PC-3 (cell line): ENCODE measurements at regions not wholly inside any gene's neighbourhood (a gene's known extent, or its start where the extent isn't known, plus 50 kb on each side); places are given as distances from the start of the nearest gene placed in this dataset.

Source experiments
- ATAC-seq: fragments of 200-7000 bp; cut with Tn5 transposase; 2 replicates; pipeline ENCODE4 v1.9.1; 2020; ENCODE audit warnings: mild to moderate bottlenecking, moderate library complexity
- BruUV-seq: library from RNA; stranded (reverse); fragments of 400-500 nt; replicated peaks from 2 replicates; lab custom pipeline; 2021; lab: Mats Ljungman, UMichigan
- CTCF ChIA-PET: fragments of 300-600 bp; sonication (Branson Sonifier 250); formaldehyde crosslinking; loops from one replicate; lab custom pipeline; 2022; ENCODE audit warnings: antibody characterized with exemption; lab: Charles Lee
- POLR2A ChIA-PET: fragments of 300-600 bp; sonication (Branson Sonifier 250); formaldehyde crosslinking; loops from one replicate; lab custom pipeline; 2022; ENCODE audit warnings: antibody characterized with exemption; ENCODE audit not compliant: unreplicated experiment; lab: Charles Lee
- DNase-seq: peaks from one replicate; pipeline ENCODE4 v3.0.0-alpha.2; 2015
- H2AFZ ChIP-seq: fragments of 300-600 bp; sonication (generic); 2 replicates; pipeline ENCODE4 v1.6.0; 2016; ENCODE audit warnings: antibody characterized with exemption, low read length
- H3F3A ChIP-seq: fragments of 300-600 bp; sonication (generic); one replicate; pipeline ENCODE4 v1.6.0; 2017; ENCODE audit warnings: antibody characterized with exemption, low read length, control low read depth, mild to moderate bottlenecking; ENCODE audit not compliant: unreplicated experiment
- H3K27ac ChIP-seq: fragments of 300-600 bp; sonication (generic); 2 replicates; pipeline ENCODE4 v1.5.1; 2016; ENCODE audit warnings: mild to moderate bottlenecking, low read length
- H3K27me3 ChIP-seq: fragments of 300-600 bp; sonication (generic); 2 replicates; pipeline ENCODE4 v1.6.1; 2016; ENCODE audit warnings: low read length, mixed read lengths
- H3K36me3 ChIP-seq: fragments of 300-600 bp; sonication (generic); 2 replicates; pipeline ENCODE4 v1.6.1; 2016; ENCODE audit warnings: low read depth, mixed run types, low read length, mixed read lengths
- H3K4me1 ChIP-seq: fragments of 300-600 bp; sonication (generic); 2 replicates; pipeline ENCODE4 v1.5.1; 2016; ENCODE audit warnings: low read length; ENCODE audit not compliant: insufficient read depth
- H3K4me2 ChIP-seq: fragments of 300-600 bp; sonication (generic); 2 replicates; pipeline ENCODE4 v1.6.0; 2016; ENCODE audit warnings: low read length
- H3K4me3 ChIP-seq: fragments of 300-600 bp; sonication (generic); 2 replicates; pipeline ENCODE4 v1.5.1; 2016; ENCODE audit warnings: mild to moderate bottlenecking, low read length, mixed read lengths
- H3K79me2 ChIP-seq: fragments of 300-600 bp; sonication (generic); 2 replicates; pipeline ENCODE4 v1.6.1; 2017; ENCODE audit warnings: low read length, mixed read lengths
- H3K9ac ChIP-seq: fragments of 300-600 bp; sonication (generic); 2 replicates; pipeline ENCODE4 v1.6.0; 2016; ENCODE audit warnings: mild to moderate bottlenecking, low read length
- H3K9me2 ChIP-seq: fragments of 300-600 bp; sonication (generic); replicated peaks from 2 replicates; pipeline ENCODE4 v1.6.1; 2016; ENCODE audit warnings: mixed run types, low read length, mixed read lengths
- H3K9me3 ChIP-seq: fragments of 300-600 bp; sonication (generic); 2 replicates; pipeline ENCODE4 v1.6.1; 2016; ENCODE audit warnings: low read length, mixed read lengths
- H4K20me1 ChIP-seq: fragments of 300-600 bp; sonication (generic); 2 replicates; pipeline ENCODE4 v1.6.1; 2016; ENCODE audit warnings: low read length, mixed read lengths
- CTCF ChIP-seq: fragments of 300-600 bp; sonication (generic); conservative IDR thresholded peaks from 2 replicates; pipeline ENCODE4 v1.5.1; 2017; ENCODE audit warnings: antibody characterized with exemption, low read depth, mild to moderate bottlenecking, low read length
- EZH2 ChIP-seq: fragments of 300-600 bp; sonication (generic); IDR thresholded peaks from one replicate; pipeline ENCODE4 v1.6.1; 2017; ENCODE audit warnings: antibody characterized with exemption, mild to moderate bottlenecking, low read length; ENCODE audit not compliant: unreplicated experiment
- EZH2phosphoT487 ChIP-seq: fragments of 300-600 bp; sonication (generic); IDR thresholded peaks from 2 replicates; pipeline ENCODE4 v1.6.1; 2018; ENCODE audit warnings: mild to moderate bottlenecking, antibody characterized with exemption, low read length, borderline replicate concordance
- intact Hi-C: fragments of 100-400 bp; cut with micrococcal nuclease; formaldehyde crosslinking; loops from 2 replicates; pipeline ENCODE4 v1.9.0; 2023

GRCh38 chr11:128022007-128022368, 565.4 kb downstream of the ETS1 start:
- BruUV-seq: no TSS peak
- Histone ChIP-seq H2AFZ (no peak overlapping the region), H3K79me2 (no peaks in the 10 kb centered on the region), H3K4me3 (no peak overlapping the region), H3K9me2 (no peaks in the 10 kb centered on the region), H3K9me3 (no peaks in the 10 kb centered on the region), H3K27me3 (peaks cover 40% of the 10 kb centered on the region), H4K20me1 (no peaks in the 10 kb centered on the region), H3K4me1 (peaks cover 13% of the 10 kb centered on the region), H3K4me2 (no peak overlapping the region), H3K36me3 (no peaks in the 10 kb centered on the region), H3F3A (no peaks in the 10 kb centered on the region), H3K27ac (no peak overlapping the region), H3K9ac (no peak overlapping the region)
- ChIA-PET CTCF (no interaction called here), POLR2A (no interaction called here)
- DNase-seq (peak; percentile 39), ATAC-seq (no peak)
- intact Hi-C loops: no loop called here
- TF ChIP-seq EZH2phosphoT487 (no peak), CTCF (no peak), EZH2 (no peak)

- H3K4me2 ChIP-seq: no peak overlapping the region
- no peak overlapping the region for H3K4me3 ChIP-seq
- H3K36me3 ChIP-seq: no peaks in the 10 kb centered on the region
- no peaks in the 10 kb centered on the region for H3K9me2 ChIP-seq
- no peak overlapping the region for H3K27ac ChIP-seq
- no peak for TF ChIP-seq EZH2
- TF ChIP-seq CTCF: peak; percentile 46
- intact Hi-C loops: no loop called here
- ATAC-seq (no peak), DNase-seq (no peak)
- H3F3A ChIP-seq: no peaks in the 10 kb centered on the region
- POLR2A ChIA-PET: no interaction called here
- BruUV-seq: no TSS peak
- CTCF ChIA-PET: no interaction called here
- H3K27me3 ChIP-seq: peaks cover 41% of the 10 kb centered on the region
- no peaks in the 10 kb centered on the region for H3K79me2 ChIP-seq
- H3K4me1 ChIP-seq: peaks cover 9% of the 10 kb centered on the region
- no peaks in the 10 kb centered on the region for H4K20me1 ChIP-seq
- no peak overlapping the region for H2AFZ ChIP-seq
- H3K9ac ChIP-seq: no peak overlapping the region
- no peaks in the 10 kb centered on the region for H3K9me3 ChIP-seq
Observed at GRCh38 chr11:128021349-128022006, 565.9 kb downstream of the ETS1 start.

- ATAC-seq: no peak
- Histone ChIP-seq H3K36me3 (no peaks in the 10 kb centered on the region), H3K27ac (no peak overlapping the region), H2AFZ (no peak overlapping the region), H3K4me2 (no peak overlapping the region), H3K4me3 (no peak overlapping the region), H3K9ac (no peak overlapping the region), H4K20me1 (no peaks in the 10 kb centered on the region), H3K27me3 (peaks cover 69% of the 10 kb centered on the region), H3K9me3 (no peaks in the 10 kb centered on the region), H3K4me1 (no peaks in the 10 kb centered on the region), H3F3A (no peaks in the 10 kb centered on the region), H3K79me2 (no peaks in the 10 kb centered on the region), H3K9me2 (no peaks in the 10 kb centered on the region)
- TF ChIP-seq EZH2phosphoT487: no peak
- TF ChIP-seq CTCF: no peak
- no peak for TF ChIP-seq EZH2
- BruUV-seq: no TSS peak
- ChIA-PET CTCF (no interaction called here), POLR2A (no interaction called here)
- intact Hi-C loops: no loop called here
- no peak for DNase-seq
Observed at GRCh38 chr11:128018692-128019091, 568.7 kb downstream of the ETS1 start.
